NCI-H774 (cell line): ENCODE measurements at regions not wholly inside any gene's neighbourhood (a gene's known extent, or its start where the extent isn't known, plus 50 kb on each side); places are given as distances from the start of the nearest gene placed in this dataset.

Experiments
- DNase-seq: peaks from one replicate; lab custom pipeline; 2025; lab: John Stamatoyannopoulos, UW

GRCh38 chr4:65120287-65120686, 550.0 kb downstream of the EPHA5 start:
- DNase-seq = no peak

GRCh38 chr4:65102419-65102818, 567.9 kb downstream of the EPHA5 start:
- no peak for DNase-seq

GRCh38 chr4:65096630-65097029, 573.7 kb downstream of the EPHA5 start:
- no peak for DNase-seq

- no peak for DNase-seq
Measured at GRCh38 chr4:65089666-65090065, 580.6 kb downstream of the EPHA5 start.

- no peak for DNase-seq
Measured at GRCh38 chr4:65083076-65083475, 587.2 kb downstream of the EPHA5 start.

- DNase-seq = no peak
Measured at GRCh38 chr4:65071564-65071963, 598.7 kb downstream of the EPHA5 start.

GRCh38 chr4:65069177-65069576, 601.1 kb downstream of the EPHA5 start:
- no peak for DNase-seq

- DNase-seq = no peak
Measured at GRCh38 chr4:65066106-65066505, 604.2 kb downstream of the EPHA5 start.

- DNase-seq = no peak
Measured at GRCh38 chr4:65063601-65064000, 606.7 kb downstream of the EPHA5 start.

GRCh38 chr4:65050786-65051185, 619.5 kb downstream of the EPHA5 start:
- DNase-seq = no peak

GRCh38 chr4:65046192-65047133, 623.8 kb downstream of the EPHA5 start:
- no peak for DNase-seq

GRCh38 chr4:65033899-65034298, 624.6 kb upstream of the TECRL start:
- DNase-seq = no peak

GRCh38 chr4:65028592-65028991, 619.3 kb upstream of the TECRL start:
- no peak for DNase-seq

GRCh38 chr4:65023883-65024670, 614.8 kb upstream of the TECRL start:
- DNase-seq = no peak

- DNase-seq = no peak
Measured at GRCh38 chr4:65023081-65023480, 613.8 kb upstream of the TECRL start.

- DNase-seq = no peak
Measured at GRCh38 chr4:65021737-65022136, 612.5 kb upstream of the TECRL start.

GRCh38 chr4:65021149-65021548, 611.9 kb upstream of the TECRL start:
- no peak for DNase-seq

GRCh38 chr4:65019775-65020174, 610.5 kb upstream of the TECRL start:
- no peak for DNase-seq

- DNase-seq = no peak
Measured at GRCh38 chr4:65018313-65018712, 609.1 kb upstream of the TECRL start.

- DNase-seq = no peak
Measured at GRCh38 chr4:65014078-65014477, 604.8 kb upstream of the TECRL start.

- no peak for DNase-seq
Measured at GRCh38 chr4:65007841-65008439, 598.7 kb upstream of the TECRL start.

- no peak for DNase-seq
Measured at GRCh38 chr4:64975177-64975576, 565.9 kb upstream of the TECRL start.

- DNase-seq = no peak
Measured at GRCh38 chr4:64969081-64969480, 559.8 kb upstream of the TECRL start.
